ENCODE measurements at regions not wholly inside any gene's neighbourhood (a gene's known extent, or its start where the extent isn't known, plus 50 kb on each side); places are given as distances from the start of the nearest gene placed in this dataset.
A peak's percentile ranks its signal among the peaks of the same experiment; 100 is the strongest.

DNA sequence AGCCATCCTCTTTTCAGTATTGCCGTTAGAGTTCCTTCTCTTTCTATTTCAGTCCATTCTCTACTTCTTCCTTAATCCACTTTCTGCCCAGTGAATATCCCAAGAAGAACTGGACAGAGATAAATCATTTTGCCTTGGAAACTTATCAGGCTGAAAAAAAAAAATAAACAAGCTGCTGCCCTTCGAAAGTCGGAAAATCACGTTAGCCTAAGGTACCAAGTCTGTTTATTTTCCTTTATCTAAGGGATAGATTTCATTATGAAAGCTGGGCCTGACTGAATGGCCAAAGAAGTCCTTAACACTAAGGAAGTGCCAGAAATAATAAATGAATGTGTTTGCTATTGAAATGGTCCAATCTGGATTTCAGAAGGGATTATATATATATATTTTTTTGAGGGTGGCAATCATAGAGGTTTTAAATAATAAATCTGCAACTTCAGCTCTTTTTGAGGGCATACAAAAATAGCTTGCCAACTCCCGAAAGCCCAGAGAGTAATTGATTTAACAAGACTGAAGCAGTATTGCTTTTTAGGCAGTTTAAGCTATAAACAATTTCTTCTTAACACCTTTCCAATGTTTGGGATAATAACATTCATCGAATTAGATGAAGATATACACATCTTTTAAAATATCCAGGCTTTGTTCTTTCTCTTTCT, 127.0 kb upstream of the STMND1 start:
- no peak for DNase-seq

DNA sequence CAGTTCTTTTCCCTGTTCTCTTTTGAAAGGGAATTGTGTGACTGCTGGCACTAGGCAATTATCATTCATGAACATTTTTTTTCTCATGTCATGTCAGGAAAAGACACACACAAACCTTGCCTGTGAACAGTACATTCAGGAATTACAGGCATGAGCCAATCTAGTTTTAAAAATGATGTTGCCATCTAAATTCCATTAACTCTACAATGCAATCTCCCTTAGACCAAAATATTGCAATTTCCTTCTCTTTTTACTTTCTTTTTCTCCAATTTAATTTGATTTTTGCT, 127.5 kb upstream of the STMND1 start:
- no peak for DNase-seq

DNA sequence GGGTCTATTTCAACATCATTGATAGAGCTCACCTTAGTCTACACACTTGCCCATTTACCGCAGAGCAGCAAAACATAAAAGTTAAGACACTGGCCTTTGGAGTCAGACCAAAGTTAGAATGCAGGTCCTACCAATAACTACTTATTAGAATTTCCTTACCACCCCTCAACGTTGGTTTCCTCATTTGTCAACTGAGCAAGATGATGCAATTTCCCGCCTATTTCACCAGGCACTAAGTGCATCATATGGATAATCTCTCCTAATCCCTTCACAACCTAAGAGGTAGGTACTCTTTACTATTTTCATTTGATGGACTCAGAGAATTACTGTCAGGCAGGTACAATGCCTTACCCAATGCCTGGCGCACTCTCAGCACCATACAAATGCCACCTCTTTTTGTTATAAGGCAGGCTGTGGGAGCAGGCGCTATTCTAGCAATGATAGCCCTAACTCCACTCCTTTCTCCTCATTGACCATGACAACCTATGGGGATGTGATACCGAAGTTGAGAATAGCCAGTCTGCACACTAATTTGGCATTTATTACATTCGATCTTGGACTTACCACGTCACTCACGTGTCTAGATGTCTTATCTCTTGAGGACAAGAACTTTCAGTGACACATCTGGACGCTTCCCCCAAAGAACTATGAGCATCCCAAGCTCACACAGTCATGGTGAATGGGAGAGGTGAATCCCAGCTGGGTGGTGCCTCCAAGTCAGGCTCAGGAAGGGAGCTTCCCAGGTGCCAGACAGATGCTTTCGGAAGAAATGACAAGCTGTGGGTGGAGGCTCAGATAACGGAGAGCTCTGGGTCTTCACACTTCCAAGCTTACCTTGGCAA, 128.1 kb upstream of the STMND1 start:
- no peak for DNase-seq

DNA sequence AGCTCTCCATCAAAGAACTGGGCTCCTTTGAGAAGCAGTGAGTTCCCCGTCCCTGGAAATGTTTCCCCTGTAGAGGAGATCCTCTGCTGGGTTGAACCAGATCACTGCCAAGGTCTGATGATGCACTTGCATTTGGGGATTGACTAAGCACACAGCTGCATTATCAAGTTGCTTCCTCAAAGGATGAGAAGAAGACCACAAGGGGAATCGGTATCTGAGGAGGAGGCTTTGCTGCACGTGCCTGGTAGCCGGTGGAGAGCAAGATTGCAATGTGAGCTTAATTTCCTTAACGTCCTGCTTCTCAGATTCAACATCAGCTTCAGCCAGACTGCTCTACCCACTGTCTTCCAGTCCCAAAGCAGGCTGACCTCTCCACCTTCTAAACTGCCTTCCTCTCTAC, 128.8 kb upstream of the STMND1 start:
- DNase-seq, result peak; percentile 13

DNA sequence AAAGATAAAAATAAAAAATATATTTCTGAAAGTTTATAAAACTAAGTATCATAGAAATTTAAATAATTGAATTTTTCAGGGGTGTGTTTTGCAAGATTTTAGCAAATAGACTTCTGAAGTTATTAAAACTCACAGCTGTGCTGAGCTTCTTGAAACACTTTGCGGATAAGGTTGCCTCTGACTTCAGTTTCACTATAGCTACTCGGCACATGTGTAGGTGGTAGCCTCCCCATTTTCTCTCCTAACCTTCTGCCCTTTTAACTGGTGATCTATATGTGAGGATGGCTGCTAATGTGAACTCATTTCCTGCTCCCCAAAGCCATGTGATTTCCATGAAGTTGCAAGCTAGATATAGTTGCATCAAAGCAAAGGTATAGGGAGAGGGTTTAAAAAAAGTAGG, 129.3 kb upstream of the STMND1 start:
- no peak for DNase-seq

DNA sequence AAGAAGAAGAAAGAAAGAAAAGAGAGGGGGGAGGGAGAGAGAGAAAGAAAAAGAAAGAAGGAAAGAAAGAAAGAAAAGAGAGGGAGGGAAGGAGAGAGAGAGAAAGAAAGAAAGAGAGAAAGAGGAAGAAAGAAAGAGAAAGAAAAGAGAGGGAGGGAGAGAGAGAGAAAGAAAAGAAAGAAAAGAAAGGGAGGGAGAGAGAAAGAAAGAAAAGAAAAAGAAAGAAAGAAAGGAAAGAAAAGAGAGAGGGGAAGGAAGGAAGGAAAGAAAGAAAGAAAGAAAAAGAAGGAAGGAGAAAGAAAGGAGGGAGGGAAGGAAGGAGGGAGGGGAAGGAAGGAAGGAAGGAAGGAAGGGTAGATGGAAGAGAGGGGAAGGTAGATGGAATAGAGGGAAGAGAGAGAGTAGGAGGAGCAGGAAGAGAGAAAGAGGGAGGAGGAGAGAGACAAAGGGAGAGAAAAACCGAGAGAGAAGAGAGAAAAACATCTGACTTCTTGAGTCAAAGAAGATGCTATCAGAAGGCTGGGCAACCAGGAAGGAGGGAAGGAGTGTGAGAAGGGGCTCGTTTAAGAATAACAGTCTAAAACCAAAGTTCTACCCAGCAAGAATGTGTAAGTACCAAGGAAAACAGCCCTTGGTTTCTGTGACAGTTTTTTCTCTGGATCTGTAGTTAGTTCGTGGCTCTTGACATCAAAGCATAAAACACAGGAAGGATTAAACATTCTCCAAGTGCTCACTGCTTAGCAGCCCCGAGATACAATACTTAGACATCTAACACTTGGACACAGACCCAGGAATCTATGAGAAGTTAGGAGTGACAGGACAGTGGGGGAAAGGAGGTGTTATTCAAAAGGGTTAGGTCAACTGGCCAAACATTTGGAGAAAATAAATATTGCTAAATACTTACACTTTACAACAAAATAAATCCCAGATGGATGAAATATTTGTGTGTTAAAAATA, 131.9 kb upstream of the STMND1 start:
- DNase-seq, result no peak

DNA sequence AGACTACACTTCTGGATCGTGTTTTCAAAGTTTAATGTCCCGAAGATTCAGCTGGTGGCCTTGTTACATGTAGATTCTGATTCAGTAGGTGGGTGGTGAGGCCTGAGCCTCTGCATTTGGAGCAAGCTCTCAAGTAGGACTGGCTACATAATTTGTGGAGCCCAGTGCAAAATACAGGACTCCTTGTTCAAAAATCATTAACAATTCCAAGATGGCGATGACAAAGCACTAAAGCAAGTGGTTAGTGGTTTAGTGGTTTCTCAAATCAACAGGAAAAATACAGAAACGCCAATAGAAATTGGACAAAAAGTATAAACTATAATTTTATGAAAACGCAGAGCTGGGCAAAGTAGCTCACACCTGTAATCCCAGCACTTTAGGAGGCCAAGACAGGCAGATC, 133.7 kb upstream of the STMND1 start:
- no peak for DNase-seq

DNA sequence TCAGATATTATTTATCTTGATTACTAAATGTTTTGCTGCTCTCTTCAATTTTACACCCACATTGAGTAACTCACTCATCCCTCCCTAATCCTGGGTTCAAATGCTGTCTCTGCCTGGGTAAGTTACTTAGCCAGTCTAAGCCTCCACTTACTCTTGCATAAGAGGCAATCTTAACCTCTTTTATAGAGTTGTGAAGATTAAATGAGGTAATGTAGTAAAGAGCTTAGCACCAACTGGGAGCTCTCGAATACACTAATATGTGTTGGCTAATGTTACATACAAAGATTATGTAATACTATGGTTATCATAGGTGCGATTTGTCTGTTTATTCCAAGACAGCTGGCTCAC, 134.4 kb upstream of the STMND1 start:
- no peak for DNase-seq

DNA sequence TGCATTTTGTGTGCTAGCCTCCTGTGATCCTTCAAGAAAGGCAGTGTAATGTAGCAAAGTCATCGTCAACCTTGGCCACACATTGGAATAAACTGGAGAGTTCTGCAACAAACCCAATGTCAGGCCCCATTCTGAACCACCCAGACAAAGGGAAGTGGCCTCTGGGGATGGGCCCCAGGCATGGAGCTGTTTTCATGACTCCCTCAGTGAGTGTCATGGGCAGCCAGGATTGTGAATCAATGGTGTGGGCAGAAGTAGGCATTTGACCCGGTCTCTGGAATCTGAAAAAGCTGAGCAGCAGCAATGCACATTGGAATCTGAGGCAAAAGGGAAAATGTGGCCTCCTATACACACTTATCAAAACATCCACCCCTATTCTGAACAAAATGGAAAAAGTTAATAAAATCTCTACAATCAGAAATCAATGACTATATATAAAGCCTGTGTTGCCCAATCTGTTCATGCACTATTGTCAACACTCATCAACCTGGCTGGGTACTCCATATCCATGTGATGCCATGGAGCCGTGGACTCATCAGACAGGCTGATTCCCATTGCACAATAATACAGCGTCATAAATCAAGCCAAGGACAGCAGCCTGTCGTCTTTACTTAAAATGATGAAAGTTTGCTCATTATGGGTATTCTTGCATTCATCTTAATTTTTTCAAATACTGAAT, 134.9 kb upstream of the STMND1 start:
- no peak for DNase-seq

DNA sequence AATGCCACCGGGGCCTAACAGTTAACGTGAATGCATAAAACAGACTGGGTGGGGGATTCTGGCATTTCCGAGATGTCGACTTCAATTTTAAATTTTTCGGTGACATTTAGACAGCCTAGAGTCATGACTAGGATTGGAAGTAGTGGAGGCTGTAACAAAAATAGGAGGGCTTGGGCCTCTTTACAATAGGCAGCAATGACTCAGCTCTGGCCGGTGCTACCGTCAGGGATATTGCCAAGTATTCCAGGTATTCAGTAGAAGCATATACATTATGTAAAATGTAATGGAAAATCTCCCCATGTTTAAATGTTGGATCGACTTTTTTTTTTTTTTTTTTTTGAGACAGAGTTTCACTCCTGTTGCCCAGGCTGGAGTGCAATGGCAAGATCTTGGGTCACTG, 136.2 kb upstream of the STMND1 start:
- no peak for DNase-seq

DNA sequence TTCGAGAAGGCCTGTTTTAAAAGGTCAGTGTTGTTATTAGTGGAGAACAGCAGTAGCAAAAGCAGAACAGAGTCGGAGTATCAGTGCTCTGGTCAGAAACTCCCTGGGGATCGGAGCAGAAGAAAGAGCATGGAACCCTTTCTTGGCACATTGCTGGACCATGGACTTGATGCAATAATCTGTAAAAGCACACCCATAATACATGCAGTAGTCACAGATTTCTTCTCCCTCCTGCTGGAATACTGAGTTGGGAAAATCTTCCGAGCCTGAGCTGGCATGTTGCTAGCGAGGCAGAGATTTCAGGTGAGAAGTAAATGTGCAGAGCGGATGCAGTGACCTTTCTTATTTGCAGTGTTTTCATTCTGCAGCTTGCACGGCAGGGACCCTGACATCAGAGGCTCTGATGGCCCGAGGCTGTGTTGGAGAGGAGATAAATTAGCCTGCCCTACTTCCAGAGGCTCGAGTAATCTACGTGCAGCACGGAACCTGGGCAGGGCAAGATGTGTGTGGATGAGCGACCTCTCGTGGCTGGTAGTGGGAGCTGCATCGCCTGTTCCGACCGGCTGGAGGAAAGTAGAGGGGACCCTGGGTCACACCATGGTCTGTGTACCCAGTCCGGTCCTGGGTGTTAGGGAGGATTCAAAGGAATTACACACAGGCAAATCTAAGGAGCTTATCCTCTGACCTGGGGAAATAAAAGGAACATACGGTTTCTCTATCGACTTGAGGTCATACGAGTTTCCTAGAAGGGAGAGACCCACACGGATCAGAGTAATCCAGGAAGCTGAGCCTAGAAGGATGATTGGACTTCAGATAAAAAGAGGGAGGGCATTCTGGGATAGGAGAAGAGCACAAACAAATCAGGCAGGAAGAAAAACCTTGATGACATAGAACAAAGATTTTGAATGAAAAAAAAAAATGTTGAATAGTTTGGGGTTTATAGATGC, 137.0 kb upstream of the STMND1 start:
- peak; percentile 78 for DNase-seq

DNA sequence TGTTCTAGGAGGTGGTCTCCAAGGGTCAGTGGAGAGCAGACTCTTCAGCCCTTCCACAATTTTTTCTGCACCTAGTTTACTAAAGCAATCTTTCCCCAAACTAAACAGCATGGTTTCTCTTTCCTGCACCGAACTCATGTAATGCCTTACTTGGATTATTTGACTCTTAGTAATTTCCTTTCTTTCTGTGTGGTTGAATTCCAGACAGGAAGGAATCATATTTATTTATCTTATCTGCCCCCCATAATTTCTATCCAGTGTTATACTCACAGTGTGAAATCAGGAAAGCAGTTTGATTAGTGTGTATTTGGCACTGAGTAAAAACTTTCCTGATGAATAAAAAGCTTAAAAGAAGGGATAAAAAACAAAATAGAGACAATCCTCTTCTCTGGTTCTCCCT, 140.3 kb upstream of the STMND1 start:
- no peak for DNase-seq

DNA sequence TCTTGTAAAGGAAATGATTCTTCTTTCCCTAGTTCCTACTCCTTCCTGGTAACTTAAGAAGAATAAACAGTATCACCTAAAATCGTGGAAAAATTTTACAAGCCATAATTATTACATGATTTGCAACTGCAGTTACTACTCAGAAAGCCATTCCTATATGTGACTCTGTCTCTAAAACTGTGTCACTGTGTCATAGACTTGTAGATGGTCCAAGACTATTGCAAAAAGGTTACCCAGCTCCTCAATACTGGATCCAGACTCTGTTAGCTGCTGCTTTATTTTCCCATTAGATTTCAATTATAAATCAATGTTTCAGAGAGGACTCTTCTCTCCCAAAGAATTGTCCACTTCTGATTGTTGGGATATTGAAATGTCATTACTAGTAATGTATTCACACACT, 142.1 kb upstream of the STMND1 start:
- no peak for DNase-seq

DNA sequence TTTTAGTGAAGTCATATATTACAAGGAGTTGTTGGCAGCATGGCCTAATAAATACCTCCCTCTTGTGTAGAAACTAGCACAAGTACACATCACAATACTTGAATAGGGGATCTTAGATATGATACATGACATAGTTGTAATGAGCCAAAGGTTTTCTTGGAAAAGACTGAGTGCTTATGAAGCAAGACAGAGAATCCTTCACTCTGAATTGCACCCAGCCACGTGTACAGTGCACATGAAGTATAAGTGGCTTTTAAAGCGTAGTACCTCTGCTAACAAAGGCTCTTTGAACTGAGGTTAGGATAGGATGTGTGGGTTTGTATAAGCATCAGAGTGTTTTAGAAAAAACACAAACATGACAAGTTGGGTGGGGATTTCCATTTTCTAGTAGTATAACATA, 145.5 kb upstream of the STMND1 start:
- DNase-seq, result no peak

DNA sequence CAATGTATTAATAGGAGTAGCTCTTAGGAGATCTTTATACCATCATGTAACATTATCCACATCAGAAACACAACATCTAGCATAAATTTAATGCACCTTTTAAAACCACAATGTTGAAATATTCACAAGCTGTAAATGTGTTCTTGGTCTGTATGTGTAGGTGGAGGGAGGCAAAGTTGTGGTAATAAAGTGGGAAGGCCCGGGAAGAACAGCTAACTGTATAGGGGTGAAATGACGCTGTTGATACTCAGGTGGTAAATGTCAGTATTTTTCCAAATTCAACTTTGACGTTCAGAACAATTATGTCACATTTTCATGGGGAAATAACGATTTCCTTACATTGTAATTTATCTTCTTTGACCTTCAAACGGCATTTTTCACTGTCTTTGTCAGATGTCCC, 146.0 kb upstream of the STMND1 start:
- no peak for DNase-seq

DNA sequence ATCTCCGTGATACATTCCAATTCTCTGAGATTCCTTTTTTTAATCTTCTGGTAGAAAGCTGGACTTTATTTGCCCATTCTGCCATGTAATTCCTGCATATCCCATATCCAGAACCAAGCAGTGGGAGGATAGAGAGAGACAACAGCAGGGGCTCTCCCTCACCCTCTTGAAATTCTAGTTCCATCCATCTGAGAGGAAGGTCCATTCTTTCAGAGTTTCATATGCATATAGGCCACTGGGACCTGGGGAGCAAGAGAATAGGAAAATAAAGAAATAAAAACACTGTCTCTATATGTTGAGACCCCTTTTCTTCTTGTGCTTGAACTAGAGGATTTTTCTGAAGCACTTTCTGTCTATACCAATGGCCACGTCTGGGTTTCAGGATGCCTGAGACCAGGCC, 147.9 kb upstream of the STMND1 start:
- no peak for DNase-seq

DNA sequence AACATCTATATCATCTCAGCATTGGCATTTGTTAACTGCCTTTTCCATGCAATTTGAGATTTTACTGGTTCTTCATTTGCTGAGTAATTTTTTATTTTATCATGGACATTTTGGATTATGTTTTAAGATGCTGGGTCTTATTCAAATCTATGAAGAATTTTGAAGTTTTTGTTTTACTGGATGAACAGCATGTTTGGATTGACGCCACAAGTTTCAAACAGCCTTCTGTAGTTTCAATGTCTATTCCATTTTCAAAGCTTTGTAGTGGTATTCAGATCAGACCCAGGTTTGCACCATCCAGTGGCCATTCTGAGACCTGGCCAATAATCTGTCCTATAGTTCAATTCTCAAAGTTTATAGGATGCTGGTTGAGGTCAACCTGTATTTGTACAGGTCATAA, 148.4 kb upstream of the STMND1 start:
- no peak for DNase-seq

DNA sequence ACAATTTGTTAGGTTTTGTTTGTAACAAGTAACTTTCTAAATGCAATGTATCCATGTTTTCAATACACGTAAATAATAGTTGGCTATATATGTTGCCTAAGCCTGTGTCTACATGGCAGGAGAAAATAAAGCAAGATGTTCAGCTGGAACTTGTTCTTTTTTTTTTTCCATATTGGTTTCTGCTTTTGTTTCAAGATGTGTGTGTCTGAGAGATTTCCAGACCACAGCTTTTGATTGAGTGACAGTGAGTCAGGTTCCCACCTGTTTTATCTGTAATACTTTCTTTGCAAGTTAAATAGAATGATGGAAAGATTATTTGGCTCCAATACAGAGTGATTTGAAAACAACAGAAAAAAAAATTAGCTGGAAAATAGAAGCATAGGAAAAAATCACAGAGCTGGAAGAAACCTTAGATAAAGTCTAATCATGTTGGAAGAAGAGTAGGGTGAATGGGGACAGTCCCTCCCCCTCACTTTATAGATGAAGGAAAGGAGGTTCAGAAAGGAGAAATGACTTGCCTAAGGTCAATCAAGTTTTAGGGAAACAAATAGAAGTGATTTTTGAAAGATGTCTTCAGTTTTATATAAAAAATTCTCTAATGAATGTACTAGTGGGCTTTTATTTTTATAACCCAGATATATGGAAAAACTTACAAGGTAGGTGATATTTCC, 150.9 kb upstream of the STMND1 start:
- DNase-seq, result no peak

DNA sequence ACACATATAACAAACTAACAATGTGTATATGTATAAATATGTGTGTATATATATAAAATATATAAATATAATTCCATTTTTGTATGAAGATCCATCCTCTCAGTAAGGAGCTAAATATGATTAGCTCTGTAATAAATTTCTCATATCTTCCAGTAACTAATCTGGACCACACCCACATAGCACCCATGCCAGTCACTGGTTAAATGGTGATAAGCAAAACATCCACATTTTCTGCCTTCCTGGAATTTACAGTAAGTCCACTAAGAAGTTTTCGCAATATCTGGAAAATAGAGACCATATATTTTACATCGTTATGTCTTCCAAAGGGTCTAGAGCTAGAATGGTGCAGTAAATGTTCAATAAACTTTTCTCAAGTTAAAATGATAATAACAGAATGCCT, 151.5 kb upstream of the STMND1 start:
- peak; percentile 36 for DNase-seq

DNA sequence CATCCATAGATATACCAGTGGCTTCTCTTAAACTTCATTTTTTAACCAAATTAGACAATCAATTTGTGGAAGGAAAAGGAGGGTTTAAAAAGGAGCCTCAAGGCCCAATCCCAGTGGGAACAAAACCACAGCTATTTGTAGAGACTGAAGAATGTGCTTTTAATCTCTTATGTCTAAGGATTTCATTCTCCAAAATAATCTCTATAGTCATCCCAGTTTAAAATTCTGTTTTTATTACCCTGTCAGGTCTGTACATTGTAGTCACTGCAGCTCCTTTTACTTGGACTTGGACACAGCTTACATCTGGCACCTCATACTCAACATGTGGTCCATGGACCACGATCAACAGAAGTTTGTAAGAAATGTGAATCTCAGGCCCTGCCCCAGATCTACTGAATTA, 152.1 kb upstream of the STMND1 start:
- DNase-seq, result no peak

DNA sequence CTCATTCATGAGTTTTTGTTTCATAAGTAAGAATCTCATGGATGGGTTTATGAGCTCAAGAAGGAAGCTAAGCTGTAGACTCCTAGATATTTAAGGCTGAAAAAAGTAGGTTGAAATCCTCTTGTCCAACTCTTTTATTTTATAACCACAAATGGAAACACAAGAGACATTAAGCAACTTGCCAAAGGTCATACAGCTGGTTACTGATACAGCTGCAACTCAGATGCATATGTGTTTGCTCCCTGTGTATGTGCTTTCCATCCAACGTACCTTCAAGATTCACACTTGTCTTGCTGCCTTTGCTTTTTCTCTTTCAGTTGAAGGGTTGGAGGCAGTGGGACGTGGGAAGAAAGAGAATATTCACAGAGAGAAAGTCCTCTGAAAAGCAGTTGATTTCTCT, 153.5 kb upstream of the STMND1 start:
- DNase-seq, result no peak
